Astrocyte of the spinal cord (primary cell): ENCODE measurements at regions not wholly inside any gene's neighbourhood (a gene's known extent, or its start where the extent isn't known, plus 50 kb on each side); places are given as distances from the start of the nearest gene placed in this dataset.

Experiments used
- DNase-seq: peaks from one replicate; pipeline ENCODE4 v3.0.0; 2011; ENCODE audit warnings: low read depth, low spot score
- H3K4me3 ChIP-seq: 2 replicates; pipeline ENCODE4 v1.5.1; 2011; ENCODE audit warnings: low read depth, mild to moderate bottlenecking, low read length, moderate library complexity
- CTCF ChIP-seq: IDR thresholded peaks from 2 replicates; pipeline ENCODE4 v1.5.1; 2012; ENCODE audit warnings: low read depth, mild to moderate bottlenecking, low read length, inconsistent platforms
- in situ Hi-C: cut with HindIII; loops from 2 replicates; pipeline ENCODE4 v1.10.0; 2017; ENCODE audit warnings: low sequenced_read_pairs

- in situ Hi-C loops = no loop called here
- DNase-seq = no peak
- TF ChIP-seq CTCF = no peak
These were observed 558.7 kb upstream of the USP15 start for GRCh38 chr12:61701471-61701870.

DNA sequence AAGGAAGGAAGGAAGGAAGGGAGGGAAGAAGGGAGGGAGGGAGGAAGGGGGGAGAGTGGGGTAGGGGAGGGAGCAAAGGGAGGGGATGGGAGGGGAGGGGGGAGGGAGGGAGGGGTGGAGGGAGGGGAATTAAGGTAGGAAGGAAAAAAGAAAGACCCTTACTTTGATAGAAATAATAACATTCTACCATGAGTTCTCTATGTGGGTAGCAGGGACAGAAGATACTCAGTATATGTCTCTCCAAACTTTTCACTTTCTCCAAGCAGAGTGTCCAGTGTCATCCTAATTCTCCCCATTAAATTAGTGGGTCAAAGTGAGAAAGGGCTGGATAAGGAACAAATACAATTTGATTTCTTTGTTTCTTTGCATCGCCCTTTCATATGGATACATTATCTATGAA, 553.4 kb upstream of the USP15 start:
- DNase-seq = no peak
- H3K4me3 ChIP-seq = no peak overlapping the region
- TF ChIP-seq CTCF = no peak
- in situ Hi-C loops = no loop called here

More at GRCh38 chr12:61701471-61701870, 558.7 kb upstream of the USP15 start:
- H3K4me3 ChIP-seq = no peak overlapping the region

- in situ Hi-C loops = no loop called here
- no peak overlapping the region for H3K4me3 ChIP-seq
- DNase-seq = no peak
- no peak for TF ChIP-seq CTCF
These were observed 547.1 kb upstream of the USP15 start for GRCh38 chr12:61713121-61713520.

- H3K4me3 ChIP-seq = no peak overlapping the region
- TF ChIP-seq CTCF = no peak
- in situ Hi-C loops = no loop called here
- no peak for DNase-seq
These were observed 542.2 kb upstream of the USP15 start for GRCh38 chr12:61717986-61718385.

DNA sequence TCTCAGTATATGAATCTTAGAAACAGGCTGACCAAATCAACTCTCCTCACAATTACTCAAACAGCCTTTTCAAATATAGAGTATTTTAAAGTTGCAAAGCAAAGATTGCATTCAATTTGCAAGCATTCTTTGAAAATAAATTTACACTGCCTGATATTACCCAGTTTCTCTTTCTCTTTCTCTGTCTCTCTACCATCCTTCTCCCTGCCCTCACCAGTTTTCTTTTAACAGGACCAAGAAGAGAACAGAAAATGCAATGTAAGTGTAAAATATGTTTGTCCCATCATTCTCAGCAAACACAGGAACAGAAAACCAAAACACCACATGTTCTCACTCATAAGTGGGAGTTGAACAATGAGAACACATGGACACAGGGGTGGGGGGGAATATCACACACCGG, 520.3 kb upstream of the USP15 start:
- H3K4me3 ChIP-seq = no peak overlapping the region
- in situ Hi-C loops = no loop called here
- no peak for TF ChIP-seq CTCF
- DNase-seq = no peak

GRCh38 chr12:61750604-61751003, 509.6 kb upstream of the USP15 start:
- in situ Hi-C loops = no loop called here
- no peak for DNase-seq
- H3K4me3 ChIP-seq = no peak overlapping the region
- no peak for TF ChIP-seq CTCF

GRCh38 chr12:61754214-61754613, 506.0 kb upstream of the USP15 start:
- TF ChIP-seq CTCF = no peak
- DNase-seq = no peak
- H3K4me3 ChIP-seq = no peak overlapping the region
- in situ Hi-C loops = no loop called here
